IPS-18a (cell line): ENCODE measurements at regions not wholly inside any gene's neighbourhood (a gene's known extent, or its start where the extent isn't known, plus 50 kb on each side); places are given as distances from the start of the nearest gene placed in this dataset.

Experiments
- H3K27ac ChIP-seq: one replicate; pipeline ENCODE4 v1.5.1; 2013; ENCODE audit warnings: low read length
- H3K27me3 ChIP-seq: one replicate; pipeline ENCODE4 v1.6.1; 2013; ENCODE audit warnings: mild to moderate bottlenecking, low read length; ENCODE audit not compliant: control insufficient read depth, insufficient read depth
- H3K36me3 ChIP-seq: one replicate; pipeline ENCODE4 v1.6.1; 2013; ENCODE audit warnings: low read depth, low read length; ENCODE audit not compliant: control insufficient read depth
- H3K4me1 ChIP-seq: one replicate; pipeline ENCODE4 v1.6.1; 2013; ENCODE audit warnings: low read depth, low read length; ENCODE audit not compliant: control insufficient read depth
- H3K4me3 ChIP-seq: one replicate; pipeline ENCODE4 v1.5.1; 2013; ENCODE audit warnings: low read length
- H3K9ac ChIP-seq: one replicate; pipeline ENCODE4 v1.6.1; 2013; ENCODE audit warnings: mild to moderate bottlenecking, low read length, moderate library complexity
- H3K9me3 ChIP-seq: one replicate; pipeline ENCODE4 v1.6.1; 2013; ENCODE audit warnings: low read depth, low read length; ENCODE audit not compliant: control insufficient read depth

DNA sequence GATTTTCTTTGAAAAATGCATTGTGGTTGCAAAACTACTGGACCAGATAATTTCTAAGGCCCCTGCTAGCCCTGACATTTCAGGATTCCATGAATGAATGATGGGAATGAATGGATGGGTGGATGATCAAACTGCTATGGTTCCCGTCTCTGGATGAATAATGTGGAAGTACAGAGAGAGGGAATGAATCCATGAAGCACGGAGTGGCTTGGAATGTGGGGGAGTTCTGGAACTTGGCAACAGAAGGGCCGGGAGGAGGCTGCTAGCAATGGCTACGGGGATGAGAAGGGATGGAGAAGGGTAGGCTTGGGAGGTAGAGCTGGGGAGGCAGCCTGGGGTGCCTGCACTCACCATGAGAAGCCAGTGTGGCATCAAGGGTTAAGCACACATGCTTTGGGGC, 84.8 kb downstream of the NCR2 start:
- H3K4me1 ChIP-seq = peaks cover 4% of the 10 kb centered on the region
- H3K9me3 ChIP-seq = no peaks in the 10 kb centered on the region
- H3K9ac ChIP-seq = no peak overlapping the region
- H3K27ac ChIP-seq = no peak overlapping the region
- peaks cover 81% of the 10 kb centered on the region for H3K27me3 ChIP-seq
- H3K36me3 ChIP-seq = no peaks in the 10 kb centered on the region
- H3K4me3 ChIP-seq = no peak overlapping the region

DNA sequence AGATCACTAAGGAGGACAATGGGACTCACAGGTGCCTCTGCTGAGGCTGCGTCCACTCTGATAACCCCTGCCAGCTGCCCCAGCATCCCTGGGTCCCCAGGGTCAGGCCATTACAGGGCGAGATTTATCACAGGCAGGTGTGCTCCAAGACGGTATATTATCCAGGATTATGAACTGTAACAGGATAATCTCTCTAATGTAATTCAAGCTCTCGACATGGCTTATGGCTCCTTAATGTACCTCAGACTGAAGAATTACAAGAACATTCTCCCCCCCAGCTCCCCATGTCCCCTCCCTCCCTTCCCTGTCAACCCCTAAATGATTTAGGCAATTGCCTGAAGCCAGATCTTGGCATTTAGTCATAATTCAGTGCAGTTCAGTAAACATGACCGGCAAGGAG, 86.8 kb downstream of the NCR2 start:
- no peak overlapping the region for H3K27ac ChIP-seq
- H3K27me3 ChIP-seq = peaks cover 81% of the 10 kb centered on the region
- no peaks in the 10 kb centered on the region for H3K9me3 ChIP-seq
- H3K4me3 ChIP-seq = no peak overlapping the region
- no peaks in the 10 kb centered on the region for H3K36me3 ChIP-seq
- H3K4me1 ChIP-seq = peaks cover 9% of the 10 kb centered on the region
- no peak overlapping the region for H3K9ac ChIP-seq

DNA sequence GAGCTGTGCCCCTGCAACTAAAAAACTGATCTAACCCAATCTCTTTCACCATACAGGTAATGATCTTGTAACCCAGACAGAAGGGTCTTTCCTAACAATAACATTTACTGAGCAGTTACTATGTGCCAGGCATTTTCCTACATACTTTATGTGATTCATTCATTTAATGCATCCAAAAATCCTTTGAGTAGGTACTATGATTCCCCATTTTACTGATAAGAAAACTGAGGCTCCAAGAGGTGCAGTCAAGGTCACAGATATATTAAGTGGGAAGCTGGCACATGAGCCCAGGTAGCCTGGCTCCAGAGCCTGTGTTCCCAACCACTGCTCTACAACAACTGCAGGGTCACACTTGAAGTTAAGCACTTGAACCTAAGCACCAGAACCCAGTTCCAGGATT, 87.6 kb downstream of the NCR2 start:
- peaks cover 80% of the 10 kb centered on the region for H3K27me3 ChIP-seq
- no peaks in the 10 kb centered on the region for H3K9me3 ChIP-seq
- H3K4me1 ChIP-seq = peaks cover 9% of the 10 kb centered on the region
- no peak overlapping the region for H3K9ac ChIP-seq
- no peaks in the 10 kb centered on the region for H3K36me3 ChIP-seq
- H3K4me3 ChIP-seq = no peak overlapping the region
- H3K27ac ChIP-seq = no peak overlapping the region

DNA sequence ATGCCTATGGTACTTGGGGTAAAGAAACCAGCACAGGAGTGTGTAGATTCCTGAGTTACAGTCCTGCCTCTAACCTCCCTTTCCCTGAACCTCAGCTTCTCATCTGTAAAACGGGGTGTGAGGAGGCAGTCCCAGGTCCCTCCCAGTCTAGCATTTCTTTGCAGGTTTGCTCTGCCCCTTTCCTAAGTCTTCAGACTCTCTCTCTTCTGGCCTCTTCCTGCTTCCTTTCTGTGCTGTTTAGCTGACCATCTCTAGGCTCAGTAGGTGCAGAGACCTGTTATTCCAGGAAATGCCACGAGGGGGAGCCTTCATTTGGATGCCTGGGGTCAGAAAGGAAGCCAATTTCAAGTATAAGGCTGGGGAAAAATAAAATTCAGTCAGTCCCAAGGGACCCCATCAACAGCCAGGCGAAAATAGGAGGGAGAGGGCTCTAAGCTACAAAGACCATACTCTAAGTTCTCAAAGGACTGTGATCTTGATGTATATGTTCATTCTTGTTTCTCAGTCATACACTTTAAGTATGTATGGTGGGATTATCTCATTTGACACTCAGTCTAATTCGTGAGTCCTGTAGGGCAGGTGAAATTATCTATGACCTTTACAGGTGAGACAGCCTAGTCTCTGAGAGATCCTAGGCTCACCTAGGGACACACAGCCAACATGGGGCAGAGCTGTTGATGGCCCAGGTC, 89.1 kb downstream of the NCR2 start:
- H3K27me3 ChIP-seq = peaks cover 77% of the 10 kb centered on the region
- peaks cover 14% of the 10 kb centered on the region for H3K4me1 ChIP-seq
- H3K9ac ChIP-seq = no peak overlapping the region

DNA sequence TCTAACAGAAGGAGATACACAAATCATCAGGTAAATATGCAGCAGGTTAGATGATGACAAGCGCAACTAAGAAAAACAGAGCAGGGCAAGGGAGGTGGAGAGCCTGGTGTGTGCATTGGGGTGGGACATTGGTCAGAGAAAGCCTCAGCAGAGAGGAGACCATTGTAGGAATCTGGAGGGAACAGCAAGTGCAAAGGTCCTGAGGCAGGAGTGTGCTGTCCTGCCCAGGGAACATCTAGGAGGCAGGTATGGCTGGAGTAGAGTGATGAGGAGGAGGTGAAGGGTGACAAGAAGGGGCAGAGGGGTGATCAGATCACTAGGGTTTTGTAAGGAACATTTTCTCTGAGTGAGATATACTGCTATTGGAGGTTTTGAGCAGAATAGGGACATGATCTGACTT, 90.1 kb downstream of the NCR2 start:
- H3K4me1 ChIP-seq = peaks cover 22% of the 10 kb centered on the region
- peaks cover 86% of the 10 kb centered on the region for H3K27me3 ChIP-seq
- H3K36me3 ChIP-seq = no peaks in the 10 kb centered on the region
- H3K9ac ChIP-seq = no peak overlapping the region
- H3K27ac ChIP-seq = no peak overlapping the region
- H3K4me3 ChIP-seq = no peak overlapping the region
- H3K9me3 ChIP-seq = no peaks in the 10 kb centered on the region

More for the DNA sequence above, 89.1 kb downstream of the NCR2 start:
- no peak overlapping the region for H3K27ac ChIP-seq
- H3K4me3 ChIP-seq = no peak overlapping the region
- no peaks in the 10 kb centered on the region for H3K36me3 ChIP-seq
- H3K9me3 ChIP-seq = no peaks in the 10 kb centered on the region

DNA sequence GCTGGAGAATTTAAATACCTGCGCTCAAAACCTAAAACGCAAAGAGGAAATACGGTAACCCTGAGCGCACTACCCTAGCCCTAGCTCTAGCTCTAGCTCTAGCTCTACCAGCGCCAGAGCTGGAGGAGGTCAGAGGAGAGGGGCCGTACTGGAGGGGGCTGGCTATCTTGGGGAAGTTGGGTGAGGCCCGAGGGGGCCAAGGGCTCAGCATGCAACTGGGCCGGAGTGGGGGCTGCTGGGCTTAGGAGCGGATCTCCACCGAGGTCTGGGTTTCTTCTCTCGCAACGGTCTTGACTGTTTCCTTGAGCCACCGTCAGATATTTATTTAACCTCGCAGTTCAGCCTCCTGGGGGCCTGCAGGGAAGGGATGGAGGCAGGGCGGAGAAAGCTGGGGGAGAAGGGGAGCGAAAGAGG, 91.0 kb downstream of the NCR2 start:
- Histone ChIP-seq H3K9ac (no peak overlapping the region), H3K36me3 (no peaks in the 10 kb centered on the region), H3K4me3 (peak overlapping the region; percentile 52), H3K9me3 (no peaks in the 10 kb centered on the region), H3K27ac (no peak overlapping the region), H3K27me3 (peaks cover 88% of the 10 kb centered on the region), H3K4me1 (peaks cover 22% of the 10 kb centered on the region)

DNA sequence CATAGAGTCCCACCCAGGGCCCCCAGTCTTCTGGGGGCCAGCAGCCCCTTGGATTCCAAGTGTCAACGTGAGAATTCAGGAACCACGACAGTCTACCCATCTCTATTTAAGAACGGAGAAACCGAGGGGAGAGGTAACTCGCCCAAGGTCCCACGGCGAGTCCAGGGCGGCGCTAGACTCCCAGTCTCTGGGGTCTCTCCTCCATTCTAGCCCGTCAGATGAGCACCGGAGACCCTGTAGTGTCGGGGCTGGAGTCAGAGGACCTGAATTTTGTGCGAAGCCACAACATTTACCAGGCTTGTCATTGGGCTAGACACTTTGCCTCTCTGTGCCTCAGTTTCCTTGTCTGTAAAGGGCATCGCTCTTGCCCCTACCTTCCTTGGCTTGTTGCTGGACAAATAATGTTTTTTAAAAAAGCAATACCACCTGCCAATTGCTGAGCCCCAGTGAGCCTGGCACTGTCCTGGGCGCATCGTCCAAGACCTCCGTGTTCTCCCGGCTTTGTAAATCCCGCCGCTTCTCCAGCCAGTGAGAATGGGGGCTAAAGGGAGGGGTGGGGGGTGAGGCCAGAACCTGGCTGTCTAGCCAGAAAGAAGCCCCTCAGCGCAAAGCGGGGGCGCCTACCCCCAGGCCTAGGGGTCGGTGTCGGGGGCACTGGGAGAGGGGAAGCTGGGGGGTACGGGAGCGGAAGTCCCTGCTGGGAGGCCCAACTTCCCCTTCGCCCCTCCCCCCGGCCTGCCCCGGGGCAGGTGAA, 91.7 kb downstream of the NCR2 start:
- Histone ChIP-seq H3K4me3 (peak overlapping the region; percentile 52), H3K27ac (no peak overlapping the region), H3K4me1 (peaks cover 23% of the 10 kb centered on the region), H3K9ac (no peak overlapping the region), H3K9me3 (no peaks in the 10 kb centered on the region), H3K36me3 (no peaks in the 10 kb centered on the region), H3K27me3 (peaks cover 87% of the 10 kb centered on the region)

DNA sequence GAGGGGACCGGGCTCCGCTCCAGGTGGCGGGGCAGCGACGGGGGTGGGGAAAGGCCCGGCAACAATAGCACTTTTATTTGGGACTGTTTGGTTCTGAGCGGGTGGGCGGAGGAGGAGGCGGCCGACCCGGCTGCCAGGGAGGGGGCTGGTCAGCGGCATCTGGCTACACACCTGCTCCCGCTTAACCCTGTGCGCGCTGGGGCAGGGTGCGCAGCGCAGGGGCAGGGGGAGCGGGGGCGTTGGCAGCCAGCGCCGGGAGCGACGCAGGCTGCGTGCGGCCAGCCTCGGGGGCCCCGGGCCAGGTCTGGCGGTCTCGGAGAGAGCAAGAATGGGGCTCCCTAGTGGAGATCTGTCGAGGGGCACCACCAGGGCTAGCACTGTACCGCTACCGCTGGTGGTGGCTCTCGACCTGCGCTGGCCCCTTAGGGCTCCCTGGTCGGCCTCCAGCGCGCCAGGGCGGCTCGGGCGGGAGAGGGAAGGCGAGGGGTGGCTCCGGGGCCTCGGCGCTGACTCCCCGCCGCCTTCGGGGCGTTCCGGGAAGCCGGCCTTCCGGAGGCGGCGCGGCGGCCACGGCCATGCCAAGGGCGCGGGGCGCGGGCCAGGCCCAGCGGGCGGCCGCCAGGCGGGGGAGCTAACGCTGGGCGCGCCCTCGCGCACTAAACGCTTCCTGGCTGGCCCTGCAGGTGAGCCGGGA, 92.4 kb downstream of the NCR2 start:
- no peak overlapping the region for H3K27ac ChIP-seq
- peaks cover 86% of the 10 kb centered on the region for H3K27me3 ChIP-seq

DNA sequence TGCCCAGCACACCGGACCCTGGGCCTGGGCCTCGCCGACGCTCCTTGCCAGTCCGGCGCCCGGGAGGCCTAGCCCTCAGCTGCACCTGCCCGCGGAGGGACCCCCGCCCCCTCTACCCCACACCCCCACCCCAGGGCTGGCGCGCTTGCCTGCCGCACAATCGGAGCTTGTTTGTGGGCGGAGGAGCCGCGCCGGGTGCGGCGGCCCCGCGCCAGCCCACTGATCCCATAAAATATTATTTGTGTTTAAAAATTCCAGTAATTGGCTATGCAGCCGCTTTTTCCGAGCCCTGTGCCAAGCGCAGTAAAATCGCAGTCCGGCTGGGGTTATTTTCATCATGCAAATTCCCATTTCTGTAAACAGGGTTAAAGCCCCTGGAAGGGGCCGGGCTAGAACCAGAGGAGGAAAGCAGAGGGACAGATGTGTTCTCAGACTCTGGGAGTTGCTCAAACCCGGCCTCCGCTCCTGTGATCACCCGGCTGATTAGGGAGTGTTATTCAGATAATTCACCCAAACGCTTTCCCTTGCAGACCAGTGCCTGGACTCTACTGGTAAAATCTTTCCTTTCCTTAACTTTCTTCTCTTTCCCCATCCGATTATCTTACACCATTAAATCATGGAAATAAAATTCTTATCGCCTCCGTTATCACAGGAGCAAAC, 93.1 kb downstream of the NCR2 start:
- H3K4me3 ChIP-seq = peak overlapping the region; percentile 52
- peaks cover 82% of the 10 kb centered on the region for H3K27me3 ChIP-seq
- H3K9ac ChIP-seq = no peak overlapping the region
- H3K4me1 ChIP-seq = peaks cover 25% of the 10 kb centered on the region
- no peak overlapping the region for H3K27ac ChIP-seq
- no peaks in the 10 kb centered on the region for H3K36me3 ChIP-seq
- no peaks in the 10 kb centered on the region for H3K9me3 ChIP-seq

More for the DNA sequence above, 92.4 kb downstream of the NCR2 start:
- H3K4me1 ChIP-seq = peaks cover 25% of the 10 kb centered on the region
- peak overlapping the region; percentile 52 for H3K4me3 ChIP-seq
- H3K9ac ChIP-seq = no peak overlapping the region
- H3K9me3 ChIP-seq = no peaks in the 10 kb centered on the region
- no peaks in the 10 kb centered on the region for H3K36me3 ChIP-seq

DNA sequence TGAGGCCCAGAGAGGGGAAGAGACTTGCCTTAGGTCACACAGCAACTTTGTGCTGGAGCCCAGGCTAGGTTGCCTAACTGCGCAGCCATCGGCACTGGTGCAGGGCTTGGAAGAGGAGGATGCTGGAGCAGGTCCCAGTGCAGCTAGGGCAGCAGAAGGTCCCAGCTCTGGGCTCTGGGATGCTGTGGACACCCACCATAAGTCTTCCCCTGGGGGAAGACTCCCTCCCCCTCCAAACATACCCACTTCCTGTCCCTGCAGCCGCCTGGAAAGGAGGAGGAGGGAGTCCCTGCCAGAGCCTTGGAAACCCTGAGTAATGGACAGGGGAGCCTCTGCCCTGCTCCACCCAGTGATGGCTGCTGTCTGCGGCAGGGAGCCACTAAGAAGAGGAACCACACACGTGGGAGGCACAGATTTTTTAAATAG, 93.6 kb downstream of the NCR2 start:
- peak overlapping the region; percentile 31 for H3K4me3 ChIP-seq
- H3K9me3 ChIP-seq = no peaks in the 10 kb centered on the region
- H3K36me3 ChIP-seq = no peaks in the 10 kb centered on the region
- H3K4me1 ChIP-seq = peaks cover 25% of the 10 kb centered on the region
- no peak overlapping the region for H3K9ac ChIP-seq
- peaks cover 77% of the 10 kb centered on the region for H3K27me3 ChIP-seq
- no peak overlapping the region for H3K27ac ChIP-seq
